HG02852 (cell line): ENCODE measurements at regions not wholly inside any gene's neighbourhood (a gene's known extent, or its start where the extent isn't known, plus 50 kb on each side); places are given as distances from the start of the nearest gene placed in this dataset.
"Not testable (repeated sequence)": the region's sequence is repeated elsewhere in the genome, so short reads cannot be mapped to it uniquely, and the experiment has no call there.

Experiments used
- ATAC-seq: cut with Tn5 transposase; IDR thresholded peaks from one replicate; pipeline ENCODE4 v1.9.1; 2021; ENCODE audit warnings: mild to moderate bottlenecking, moderate library complexity; ENCODE audit not compliant: unreplicated experiment

DNA sequence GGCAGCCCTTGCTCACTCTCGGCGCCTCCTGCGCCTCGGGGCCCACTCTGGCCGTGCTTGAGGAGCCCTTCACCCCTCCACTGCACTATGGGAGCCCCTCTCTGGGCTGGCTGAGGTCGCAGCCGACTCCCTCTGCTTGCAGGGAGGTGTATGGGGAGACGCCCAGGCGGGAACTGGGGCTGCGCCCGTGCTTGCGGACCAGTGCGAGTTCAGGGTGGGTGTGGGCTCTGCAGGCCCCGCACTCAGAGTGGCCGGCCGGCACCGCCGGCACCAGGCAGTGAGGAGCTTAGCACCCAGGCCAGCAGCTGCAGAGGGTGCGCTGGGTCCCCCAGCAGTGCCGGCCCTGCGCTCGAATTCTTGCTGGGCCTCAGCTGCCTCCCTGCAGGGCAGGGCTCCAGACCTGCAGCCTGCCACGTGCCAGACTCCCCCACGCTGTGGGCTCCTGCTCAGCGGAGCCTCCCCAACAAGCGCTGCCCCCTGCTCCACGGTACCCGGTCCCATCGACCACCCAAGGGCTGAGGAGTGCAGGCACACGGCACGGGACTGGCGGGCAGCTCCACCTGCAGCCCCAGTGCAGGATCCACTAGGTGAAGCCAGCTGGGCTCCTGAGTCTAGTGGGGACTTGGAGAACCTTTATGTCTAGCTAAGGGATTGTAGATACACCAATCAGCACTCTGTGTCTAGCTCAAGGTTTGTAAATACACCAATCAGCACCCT lies 54.0 kb upstream of the WWC2 start:
- not testable (repeated sequence) for ATAC-seq

DNA sequence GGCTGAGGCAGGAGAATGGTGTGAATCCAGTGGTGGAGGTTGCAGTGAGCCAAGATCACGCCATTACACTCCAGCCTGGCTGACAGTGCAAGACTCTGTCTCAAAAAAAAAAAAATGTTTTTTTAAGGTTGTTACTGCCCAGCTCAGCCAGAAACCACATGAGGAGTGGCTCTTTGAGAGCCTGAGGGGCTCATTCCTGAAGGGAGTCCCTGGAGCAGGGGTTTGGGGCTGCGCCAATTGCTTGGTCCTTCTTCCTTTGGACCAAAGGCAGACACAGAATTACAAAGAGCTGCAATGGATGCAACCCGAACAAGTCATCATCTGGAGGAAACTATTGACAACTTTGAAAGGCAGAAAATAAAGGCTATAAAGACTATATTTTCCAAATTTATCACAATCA lies 60.6 kb upstream of the WWC2 start:
- no peak for ATAC-seq

DNA sequence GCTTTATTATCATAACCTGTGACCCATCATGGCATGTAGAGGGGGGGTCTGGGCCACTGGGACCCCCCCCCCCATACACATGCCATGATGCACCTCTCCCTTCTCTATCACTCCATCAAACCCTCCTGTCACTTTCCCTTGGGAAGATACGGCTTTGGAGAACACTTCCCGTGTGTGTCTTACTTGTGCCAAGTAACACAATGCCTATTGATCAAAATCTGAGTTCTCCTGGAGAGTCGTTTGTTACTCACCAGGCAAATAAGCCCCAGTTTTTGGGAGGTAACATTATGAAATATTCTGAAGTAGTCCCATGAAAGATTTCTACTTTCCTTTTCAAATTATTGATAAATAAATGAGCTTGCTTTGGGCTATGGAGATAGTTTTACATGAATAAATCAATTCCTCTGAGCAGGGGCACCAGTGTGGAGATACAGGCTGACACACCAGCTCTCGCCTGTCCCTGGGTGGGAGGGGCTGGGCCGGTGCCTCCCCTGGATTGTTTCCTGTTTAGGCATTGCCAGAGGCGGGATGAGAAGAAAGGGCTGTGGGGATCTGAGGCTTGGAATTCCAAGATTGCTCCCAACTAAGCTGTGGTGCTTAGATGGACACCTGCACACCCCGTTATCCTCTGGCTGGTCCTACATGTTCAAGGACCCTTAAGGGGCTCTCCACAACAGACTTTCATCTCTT lies 63.2 kb upstream of the WWC2 start:
- no peak for ATAC-seq

- no peak for ATAC-seq
Observed at GRCh38 chr4:183035256-183035655, 63.8 kb upstream of the WWC2 start.

- ATAC-seq, result no peak
Observed at GRCh38 chr4:183030823-183031222, 68.2 kb upstream of the WWC2 start.

DNA sequence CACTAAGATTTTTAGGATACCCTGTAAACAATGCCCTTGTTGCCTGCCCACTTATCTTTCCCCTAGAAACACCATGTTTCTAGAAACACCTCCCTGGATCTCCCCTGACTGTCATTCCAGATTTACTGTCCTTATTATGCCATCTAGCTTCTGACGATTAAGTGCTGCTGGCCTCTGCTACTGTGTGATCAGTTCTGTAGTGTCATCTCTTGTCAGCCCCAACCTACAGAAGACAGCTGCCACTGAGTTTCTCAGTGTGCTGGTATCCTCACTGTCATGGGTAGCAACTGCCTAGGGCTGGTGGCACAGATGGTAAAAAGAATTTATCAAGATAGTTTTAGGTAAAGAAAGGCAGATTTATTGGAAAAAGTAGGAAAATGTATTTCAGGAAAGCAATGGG lies 68.7 kb upstream of the WWC2 start:
- no peak for ATAC-seq

GRCh38 chr4:183029365-183029764 lies 69.7 kb upstream of the WWC2 start:
- no peak for ATAC-seq

DNA sequence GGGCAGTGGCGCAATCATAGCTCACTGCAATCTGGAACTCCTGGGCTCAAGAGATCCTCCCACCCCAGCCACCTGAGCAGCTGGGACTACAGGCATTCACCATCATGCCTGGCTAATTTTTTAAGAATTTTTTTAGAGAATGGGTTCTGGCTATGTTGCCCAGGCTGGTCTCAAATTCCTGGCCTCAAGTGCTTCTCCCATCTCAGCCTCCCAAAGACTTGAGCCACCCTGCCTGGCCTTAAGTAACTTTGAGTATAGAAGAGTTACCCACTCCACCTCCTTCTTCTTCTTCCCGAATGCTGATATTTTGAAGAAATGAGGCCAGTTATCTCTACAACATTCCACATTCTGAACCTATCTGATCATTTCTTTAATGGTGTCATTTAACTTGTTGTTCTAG lies 72.4 kb upstream of the WWC2 start:
- ATAC-seq, result no peak

GRCh38 chr4:183022617-183023016 lies 76.4 kb upstream of the WWC2 start:
- no peak for ATAC-seq

- ATAC-seq, result no peak
Observed at GRCh38 chr4:183017962-183018361, 81.1 kb upstream of the WWC2 start.

GRCh38 chr4:183014361-183015084 lies 84.5 kb upstream of the WWC2 start:
- no peak for ATAC-seq

GRCh38 chr4:183013730-183014002 lies 85.4 kb upstream of the WWC2 start:
- no peak for ATAC-seq

DNA sequence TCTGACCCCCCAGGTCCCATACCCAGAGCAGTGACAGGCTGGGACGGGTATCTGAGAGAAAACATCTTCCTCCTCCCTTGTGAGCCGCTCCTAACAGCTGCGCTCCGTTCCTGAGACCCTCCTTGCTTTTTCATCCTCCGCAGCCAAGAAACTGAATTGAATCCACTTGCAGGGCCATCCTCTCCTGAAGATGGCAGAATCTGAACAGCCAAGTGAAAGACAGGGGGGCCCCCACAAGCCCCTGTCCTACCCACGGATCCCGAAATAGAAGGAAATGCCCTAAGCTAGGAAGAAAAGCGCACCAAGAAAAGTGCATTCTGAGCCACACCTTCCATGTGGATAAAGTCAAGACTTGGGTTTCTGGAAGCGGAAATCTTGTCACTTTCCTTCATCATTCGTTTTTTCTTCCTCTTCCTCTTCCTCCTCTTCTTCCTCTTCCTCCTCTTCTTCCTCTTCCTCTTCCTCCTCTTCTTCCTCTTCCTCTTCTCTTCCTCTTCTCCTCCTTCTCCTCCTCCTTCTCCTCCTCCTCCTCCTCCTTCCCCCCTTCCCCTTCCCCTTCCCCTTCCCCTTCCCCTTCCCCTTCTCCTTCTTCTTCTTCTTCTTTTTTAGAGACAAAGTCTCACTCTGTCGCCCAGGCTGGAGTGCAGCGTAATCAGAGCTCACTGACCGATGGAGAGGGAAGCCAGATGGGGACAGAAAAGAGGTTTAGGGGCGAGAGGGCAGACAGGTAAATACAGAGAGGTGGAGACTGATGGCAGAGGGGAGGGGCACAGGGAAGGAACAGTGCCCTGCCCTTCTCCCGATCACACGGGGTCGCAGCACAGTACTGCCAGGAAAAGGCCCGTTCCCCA lies 86.0 kb upstream of the WWC2 start:
- ATAC-seq, result no peak

- ATAC-seq, result no peak
Observed at GRCh38 chr4:183011213-183011907, 87.7 kb upstream of the WWC2 start.

GRCh38 chr4:183008492-183008891 lies 90.6 kb upstream of the WWC2 start:
- ATAC-seq, result no peak

- ATAC-seq, result not testable (repeated sequence)
Observed at GRCh38 chr4:183004370-183004769, 87.2 kb upstream of the DCTD start.

DNA sequence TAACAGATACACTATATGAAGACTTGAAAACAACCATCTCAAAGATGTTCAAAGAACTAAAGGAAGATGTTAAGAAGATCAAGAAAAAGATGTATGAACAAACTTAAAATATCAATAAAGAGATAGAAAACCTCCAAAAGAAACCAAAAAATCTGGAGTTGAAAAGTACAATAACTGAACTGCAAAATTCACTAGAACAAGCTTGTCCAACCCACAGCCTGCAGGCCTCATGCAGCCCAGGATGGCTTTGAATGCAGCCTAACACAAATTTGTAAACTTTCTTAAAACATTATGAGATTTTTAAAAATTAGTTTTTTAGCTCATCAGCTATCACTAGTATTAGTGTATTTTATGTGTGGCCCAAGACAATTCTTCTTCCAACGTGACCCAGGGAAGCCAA lies 77.0 kb upstream of the DCTD start:
- no peak for ATAC-seq

DNA sequence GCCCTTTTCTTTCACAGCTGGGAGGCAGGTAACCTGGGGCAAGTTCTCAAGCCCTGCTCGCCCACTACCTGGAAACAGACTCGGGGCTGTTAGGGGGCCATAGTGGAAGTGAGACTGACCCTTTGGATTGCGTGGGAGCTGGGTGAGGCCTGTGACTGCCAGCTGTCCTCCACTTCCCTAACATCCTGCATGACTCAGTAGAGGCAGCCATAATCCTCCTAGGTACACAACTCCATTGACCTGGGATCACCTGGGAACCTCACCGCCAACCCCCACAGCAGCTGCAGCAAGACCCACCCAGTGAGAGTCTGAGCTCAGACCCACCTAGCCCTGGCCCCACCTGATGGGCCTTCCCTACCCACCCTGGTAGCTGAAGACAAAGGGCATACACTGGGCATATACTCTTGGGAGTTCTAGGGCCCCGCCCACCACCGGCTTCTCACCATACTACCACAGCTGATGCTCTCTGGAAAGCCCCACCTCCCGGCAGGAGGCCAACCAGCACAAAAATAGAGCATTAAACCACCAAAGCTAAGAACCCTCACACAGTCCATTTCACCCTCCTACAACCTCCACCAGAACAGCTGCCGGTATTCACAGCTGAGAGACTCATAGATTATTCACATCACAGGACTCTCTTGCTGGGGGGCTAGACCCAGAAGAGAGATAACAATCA lies 61.1 kb upstream of the DCTD start:
- ATAC-seq, result peak; percentile 84

- ATAC-seq, result peak; percentile 47
Observed at GRCh38 chr4:182975806-182976205, 58.6 kb upstream of the DCTD start.

- no peak for ATAC-seq
Observed at GRCh38 chr4:182973941-182974340, 56.8 kb upstream of the DCTD start.
